ENCODE measurements at regions not wholly inside any gene's neighbourhood (a gene's known extent, or its start where the extent isn't known, plus 50 kb on each side); places are given as distances from the start of the nearest gene placed in this dataset.

DNA sequence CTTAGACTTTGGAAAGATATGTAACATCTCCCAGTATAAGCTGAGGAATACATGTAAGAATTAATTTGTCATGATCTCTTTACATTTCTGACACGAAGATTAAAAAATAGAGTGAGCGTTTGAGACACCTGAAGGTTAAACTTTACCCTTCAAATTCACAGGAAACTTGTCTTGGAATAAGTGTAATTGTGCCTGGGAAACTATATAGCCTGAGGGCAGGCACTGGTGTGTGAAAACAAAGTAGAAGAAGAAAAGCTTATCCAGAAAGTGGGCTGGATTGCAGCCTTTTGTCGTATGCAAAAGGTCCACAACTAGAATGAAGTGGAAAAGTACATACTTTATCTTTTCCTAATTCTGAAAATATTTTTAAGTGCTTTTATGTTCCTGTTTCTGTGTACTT, 275.7 kb upstream of the TCF21 start:
- TF ChIP-seq, protein P1, sequence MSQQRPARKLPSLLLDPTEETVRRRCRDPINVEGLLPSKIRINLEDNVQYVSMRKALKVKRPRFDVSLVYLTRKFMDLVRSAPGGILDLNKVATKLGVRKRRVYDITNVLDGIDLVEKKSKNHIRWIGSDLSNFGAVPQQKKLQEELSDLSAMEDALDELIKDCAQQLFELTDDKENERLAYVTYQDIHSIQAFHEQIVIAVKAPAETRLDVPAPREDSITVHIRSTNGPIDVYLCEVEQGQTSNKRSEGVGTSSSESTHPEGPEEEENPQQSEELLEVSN (IDR thresholded peaks at IDR 0.05): no peak
- TF ChIP-seq POLR2A (IDR thresholded peaks at IDR 0.05; ENCODE audit: control extremely low read depth in 1 of 2, low read depth in 2 of 2, low read length in 2 of 2) (no peak), FOSL1 (IDR thresholded peaks at IDR 0.05; ENCODE audit: insufficient read depth, low read depth, low read length) (no peak), BRCA1 (IDR thresholded peaks at IDR 0.05; ENCODE audit: low read depth, low read length) (no peak), SIX5 (IDR thresholded peaks at IDR 0.05; ENCODE audit: low read depth, low read length) (no peak), JUND (IDR thresholded peaks at IDR 0.05; ENCODE audit: low read length) (no peak), ZNF274 (IDR thresholded peaks at IDR 0.05; ENCODE audit: borderline replicate concordance, extremely low read depth, low read length) (no peak), EP300 (IDR thresholded peaks at IDR 0.05; ENCODE audit: borderline replicate concordance in 1 of 2, low read depth in 2 of 2, low read length in 2 of 2) (no peak)
- TF ChIP-seq, protein P2, sequence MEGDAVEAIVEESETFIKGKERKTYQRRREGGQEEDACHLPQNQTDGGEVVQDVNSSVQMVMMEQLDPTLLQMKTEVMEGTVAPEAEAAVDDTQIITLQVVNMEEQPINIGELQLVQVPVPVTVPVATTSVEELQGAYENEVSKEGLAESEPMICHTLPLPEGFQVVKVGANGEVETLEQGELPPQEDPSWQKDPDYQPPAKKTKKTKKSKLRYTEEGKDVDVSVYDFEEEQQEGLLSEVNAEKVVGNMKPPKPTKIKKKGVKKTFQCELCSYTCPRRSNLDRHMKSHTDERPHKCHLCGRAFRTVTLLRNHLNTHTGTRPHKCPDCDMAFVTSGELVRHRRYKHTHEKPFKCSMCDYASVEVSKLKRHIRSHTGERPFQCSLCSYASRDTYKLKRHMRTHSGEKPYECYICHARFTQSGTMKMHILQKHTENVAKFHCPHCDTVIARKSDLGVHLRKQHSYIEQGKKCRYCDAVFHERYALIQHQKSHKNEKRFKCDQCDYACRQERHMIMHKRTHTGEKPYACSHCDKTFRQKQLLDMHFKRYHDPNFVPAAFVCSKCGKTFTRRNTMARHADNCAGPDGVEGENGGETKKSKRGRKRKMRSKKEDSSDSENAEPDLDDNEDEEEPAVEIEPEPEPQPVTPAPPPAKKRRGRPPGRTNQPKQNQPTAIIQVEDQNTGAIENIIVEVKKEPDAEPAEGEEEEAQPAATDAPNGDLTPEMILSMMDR (IDR thresholded peaks at IDR 0.05; ENCODE audit: control extremely low read depth in 1 of 3, insufficient read depth in 1 of 3, low read depth in 1 of 3, low read length in 3 of 3): no peak
- TF ChIP-seq, protein P3, sequence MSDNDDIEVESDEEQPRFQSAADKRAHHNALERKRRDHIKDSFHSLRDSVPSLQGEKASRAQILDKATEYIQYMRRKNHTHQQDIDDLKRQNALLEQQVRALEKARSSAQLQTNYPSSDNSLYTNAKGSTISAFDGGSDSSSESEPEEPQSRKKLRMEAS (IDR thresholded peaks at IDR 0.05): no peak
- TF ChIP-seq, protein P4, sequence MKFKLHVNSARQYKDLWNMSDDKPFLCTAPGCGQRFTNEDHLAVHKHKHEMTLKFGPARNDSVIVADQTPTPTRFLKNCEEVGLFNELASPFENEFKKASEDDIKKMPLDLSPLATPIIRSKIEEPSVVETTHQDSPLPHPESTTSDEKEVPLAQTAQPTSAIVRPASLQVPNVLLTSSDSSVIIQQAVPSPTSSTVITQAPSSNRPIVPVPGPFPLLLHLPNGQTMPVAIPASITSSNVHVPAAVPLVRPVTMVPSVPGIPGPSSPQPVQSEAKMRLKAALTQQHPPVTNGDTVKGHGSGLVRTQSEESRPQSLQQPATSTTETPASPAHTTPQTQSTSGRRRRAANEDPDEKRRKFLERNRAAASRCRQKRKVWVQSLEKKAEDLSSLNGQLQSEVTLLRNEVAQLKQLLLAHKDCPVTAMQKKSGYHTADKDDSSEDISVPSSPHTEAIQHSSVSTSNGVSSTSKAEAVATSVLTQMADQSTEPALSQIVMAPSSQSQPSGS (IDR thresholded peaks at IDR 0.05; ENCODE audit: low read length): no peak

All from H1 (cell line).